WTC11 (cell line): ENCODE measurements at regions not wholly inside any gene's neighbourhood (a gene's known extent, or its start where the extent isn't known, plus 50 kb on each side); places are given as distances from the start of the nearest gene placed in this dataset.

Experiments
- AR ChIP-seq: fragments of 250-450 bp; sonication (Bioruptor Pico); IDR thresholded peaks from 2 replicates; pipeline ENCODE4 v1.9.0; 2021; ENCODE audit warnings: mild to moderate bottlenecking
- NR2C2 ChIP-seq: sonication (generic); formaldehyde crosslinking; IDR thresholded peaks from 2 replicates; pipeline ENCODE4 v1.8.0; 2022; ENCODE audit warnings: mild to moderate bottlenecking, missing genetic modification reagents
- OVOL2 ChIP-seq: fragments of 250-450 bp; sonication (Bioruptor Pico); IDR thresholded peaks from 2 replicates; pipeline ENCODE4 v1.9.0; 2021; ENCODE audit warnings: mild to moderate bottlenecking, borderline replicate concordance
- SP1 ChIP-seq: sonication (generic); formaldehyde crosslinking; conservative IDR thresholded peaks from 2 replicates; pipeline ENCODE4 v1.8.1; 2022; ENCODE audit warnings: missing genetic modification reagents
- USF2 ChIP-seq: sonication (generic); formaldehyde crosslinking; IDR thresholded peaks from 2 replicates; pipeline ENCODE4 v1.8.1; 2023; ENCODE audit warnings: mild to moderate bottlenecking, missing genetic modification reagents, moderate library complexity
- TF ChIP-seq, protein P1 (sequence below): fragments of 200-600 bp; IDR thresholded peaks from 2 replicates; pipeline ENCODE4 v1.8.0; 2022; ENCODE audit warnings: antibody characterized with exemption
- TF ChIP-seq, protein P2 (sequence below): sonication (generic); formaldehyde crosslinking; IDR thresholded peaks from 2 replicates; pipeline ENCODE4 v1.8.1; 2023; ENCODE audit warnings: mild to moderate bottlenecking, missing genetic modification reagents

DNA sequence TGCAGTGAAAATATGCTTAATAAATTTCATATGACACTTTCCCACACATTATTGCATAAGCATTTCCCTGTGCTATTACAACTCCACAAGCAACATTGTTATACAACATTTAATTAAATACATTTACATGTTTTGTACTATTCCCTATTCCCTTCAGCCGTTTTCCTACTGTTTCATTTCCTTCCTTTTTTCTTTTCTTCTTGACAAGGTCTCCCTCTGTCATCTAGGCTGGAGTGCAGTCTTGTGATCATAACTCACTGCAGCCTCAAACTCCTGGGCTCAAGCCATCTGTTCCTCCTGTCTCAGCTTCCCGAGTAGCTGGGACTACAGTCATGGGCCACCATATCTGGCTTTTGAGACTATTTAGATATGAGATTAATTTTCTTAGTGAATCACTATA lies 254.7 kb downstream of the NFKBIZ start:
- TF ChIP-seq, protein P1, sequence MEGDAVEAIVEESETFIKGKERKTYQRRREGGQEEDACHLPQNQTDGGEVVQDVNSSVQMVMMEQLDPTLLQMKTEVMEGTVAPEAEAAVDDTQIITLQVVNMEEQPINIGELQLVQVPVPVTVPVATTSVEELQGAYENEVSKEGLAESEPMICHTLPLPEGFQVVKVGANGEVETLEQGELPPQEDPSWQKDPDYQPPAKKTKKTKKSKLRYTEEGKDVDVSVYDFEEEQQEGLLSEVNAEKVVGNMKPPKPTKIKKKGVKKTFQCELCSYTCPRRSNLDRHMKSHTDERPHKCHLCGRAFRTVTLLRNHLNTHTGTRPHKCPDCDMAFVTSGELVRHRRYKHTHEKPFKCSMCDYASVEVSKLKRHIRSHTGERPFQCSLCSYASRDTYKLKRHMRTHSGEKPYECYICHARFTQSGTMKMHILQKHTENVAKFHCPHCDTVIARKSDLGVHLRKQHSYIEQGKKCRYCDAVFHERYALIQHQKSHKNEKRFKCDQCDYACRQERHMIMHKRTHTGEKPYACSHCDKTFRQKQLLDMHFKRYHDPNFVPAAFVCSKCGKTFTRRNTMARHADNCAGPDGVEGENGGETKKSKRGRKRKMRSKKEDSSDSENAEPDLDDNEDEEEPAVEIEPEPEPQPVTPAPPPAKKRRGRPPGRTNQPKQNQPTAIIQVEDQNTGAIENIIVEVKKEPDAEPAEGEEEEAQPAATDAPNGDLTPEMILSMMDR, result no peak
- TF ChIP-seq, protein P2, sequence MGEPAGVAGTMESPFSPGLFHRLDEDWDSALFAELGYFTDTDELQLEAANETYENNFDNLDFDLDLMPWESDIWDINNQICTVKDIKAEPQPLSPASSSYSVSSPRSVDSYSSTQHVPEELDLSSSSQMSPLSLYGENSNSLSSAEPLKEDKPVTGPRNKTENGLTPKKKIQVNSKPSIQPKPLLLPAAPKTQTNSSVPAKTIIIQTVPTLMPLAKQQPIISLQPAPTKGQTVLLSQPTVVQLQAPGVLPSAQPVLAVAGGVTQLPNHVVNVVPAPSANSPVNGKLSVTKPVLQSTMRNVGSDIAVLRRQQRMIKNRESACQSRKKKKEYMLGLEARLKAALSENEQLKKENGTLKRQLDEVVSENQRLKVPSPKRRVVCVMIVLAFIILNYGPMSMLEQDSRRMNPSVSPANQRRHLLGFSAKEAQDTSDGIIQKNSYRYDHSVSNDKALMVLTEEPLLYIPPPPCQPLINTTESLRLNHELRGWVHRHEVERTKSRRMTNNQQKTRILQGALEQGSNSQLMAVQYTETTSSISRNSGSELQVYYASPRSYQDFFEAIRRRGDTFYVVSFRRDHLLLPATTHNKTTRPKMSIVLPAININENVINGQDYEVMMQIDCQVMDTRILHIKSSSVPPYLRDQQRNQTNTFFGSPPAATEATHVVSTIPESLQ (CRISPR knock-in tag), result no peak
- no peak for TF ChIP-seq SP1
- TF ChIP-seq OVOL2, result no peak
- no peak for TF ChIP-seq NR2C2 (CRISPR knock-in tag)
- no peak for TF ChIP-seq USF2 (CRISPR knock-in tag)
- TF ChIP-seq AR (CRISPR knock-in tag), result no peak
